GM19239 (cell line): ENCODE measurements at regions not wholly inside any gene's neighbourhood (a gene's known extent, or its start where the extent isn't known, plus 50 kb on each side); places are given as distances from the start of the nearest gene placed in this dataset.
"Not testable (repeated sequence)": the region's sequence is repeated elsewhere in the genome, so short reads cannot be mapped to it uniquely, and the experiment has no call there.

Experiments used
- DNase-seq: peaks from one replicate; pipeline ENCODE4 v3.0.0; 2011; ENCODE audit warnings: low spot score; ENCODE audit not compliant: insufficient read length
- FAIRE-seq: peaks from 2 replicates; lab custom pipeline; 2011; peaks lifted over from hg19 to GRCh38; lab: Jason Lieb, UNC

- DNase-seq (no peak), FAIRE-seq (no peak)
Measured at GRCh38 chr5:93236807-93237421, 344.1 kb downstream of the NR2F1-AS1 start.

DNA sequence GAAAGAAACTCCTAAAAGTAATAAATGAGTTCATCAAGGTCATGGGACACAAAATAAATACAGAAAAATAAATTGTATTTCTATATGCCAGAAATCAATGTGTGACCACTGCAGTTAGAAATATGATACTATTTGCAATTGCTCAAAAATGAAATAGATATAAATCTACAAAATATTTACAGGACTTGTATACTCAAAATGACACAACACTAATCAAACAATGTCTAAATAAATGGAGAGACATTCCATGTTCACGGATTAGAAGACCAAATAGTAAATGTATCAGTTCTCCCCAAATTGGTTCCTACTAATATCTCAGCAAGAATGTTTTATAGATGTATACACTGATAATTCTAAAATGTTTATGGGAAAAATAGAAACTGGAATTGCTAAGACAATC, 345.3 kb downstream of the NR2F1-AS1 start:
- DNase-seq = no peak
- no peak for FAIRE-seq

GRCh38 chr5:93226202-93226735, 354.8 kb downstream of the NR2F1-AS1 start:
- FAIRE-seq = no peak

DNA sequence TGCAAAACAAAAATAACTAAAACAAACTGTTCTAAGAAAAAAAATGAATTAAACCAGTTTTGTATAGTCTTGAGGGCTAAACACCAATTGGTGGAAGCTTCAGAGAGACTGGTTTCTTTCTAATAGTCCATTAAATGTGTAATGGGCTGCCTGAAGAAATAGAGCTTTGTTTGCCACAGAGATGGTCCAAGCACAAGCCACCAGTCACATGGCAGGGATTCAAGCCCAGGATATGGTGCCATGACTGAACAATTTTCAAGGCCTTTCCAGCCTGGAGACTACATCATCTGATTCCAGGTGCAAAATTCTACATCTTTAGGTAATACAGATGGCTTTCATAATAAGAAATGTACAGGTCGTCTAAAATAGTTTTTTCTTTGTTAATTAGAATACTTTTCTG, 355.3 kb downstream of the NR2F1-AS1 start:
- no peak for FAIRE-seq
- DNase-seq = no peak

More at GRCh38 chr5:93226202-93226735, 354.8 kb downstream of the NR2F1-AS1 start:
- DNase-seq = no peak

GRCh38 chr5:93224624-93225023, 356.4 kb downstream of the NR2F1-AS1 start:
- DNase-seq (no peak), FAIRE-seq (no peak)

- DNase-seq = no peak
- no peak for FAIRE-seq
Measured at GRCh38 chr5:93221773-93222172, 359.2 kb downstream of the NR2F1-AS1 start.

DNA sequence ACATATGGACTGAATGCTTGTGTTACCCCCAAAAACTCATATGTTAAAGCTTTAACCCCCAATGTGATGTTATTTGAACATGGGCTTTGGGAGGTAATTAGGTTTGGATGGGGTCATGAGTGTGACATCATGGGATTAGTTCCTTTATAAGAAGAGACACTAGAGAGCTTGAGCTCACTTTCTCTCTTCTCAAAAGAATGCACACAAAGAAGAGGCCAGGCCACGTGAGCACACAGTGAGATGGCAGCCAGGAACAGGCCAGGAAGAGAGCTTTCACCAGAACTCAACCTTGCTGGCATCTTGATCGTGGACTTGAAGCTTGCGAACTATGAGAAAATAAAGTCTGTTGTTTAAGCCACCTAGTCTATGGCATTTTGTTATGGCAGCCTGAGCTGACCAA, 360.6 kb downstream of the NR2F1-AS1 start:
- no peak for FAIRE-seq

DNA sequence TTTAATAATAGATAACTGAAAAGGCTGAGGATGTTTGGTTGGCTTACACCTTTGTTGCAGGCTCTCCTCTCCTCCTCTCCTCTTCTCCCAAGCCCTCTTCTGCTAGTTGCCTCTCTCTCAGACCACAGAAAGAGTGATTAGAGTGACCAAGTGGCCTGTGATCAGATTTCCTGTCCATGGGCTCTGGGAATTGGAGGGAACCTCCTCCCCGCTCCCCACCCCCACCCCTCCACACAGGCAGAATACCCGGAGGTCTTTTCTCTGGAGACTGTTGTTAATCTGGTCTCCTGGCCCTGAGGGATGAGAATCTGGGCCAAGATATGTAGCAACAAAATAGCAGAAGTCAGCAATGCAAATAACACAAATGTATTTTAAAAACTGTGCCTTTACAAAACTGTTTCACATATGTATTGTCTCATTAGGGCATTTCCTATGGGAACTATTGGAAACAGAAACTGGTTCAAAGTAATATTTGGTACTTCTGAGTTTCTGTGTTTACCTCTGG, 361.3 kb downstream of the NR2F1-AS1 start:
- DNase-seq = no peak
- no peak for FAIRE-seq

More for the DNA sequence above, 360.6 kb downstream of the NR2F1-AS1 start:
- no peak for DNase-seq

GRCh38 chr5:93213111-93213794, 367.8 kb downstream of the NR2F1-AS1 start:
- FAIRE-seq, DNase-seq: not testable (repeated sequence)

DNA sequence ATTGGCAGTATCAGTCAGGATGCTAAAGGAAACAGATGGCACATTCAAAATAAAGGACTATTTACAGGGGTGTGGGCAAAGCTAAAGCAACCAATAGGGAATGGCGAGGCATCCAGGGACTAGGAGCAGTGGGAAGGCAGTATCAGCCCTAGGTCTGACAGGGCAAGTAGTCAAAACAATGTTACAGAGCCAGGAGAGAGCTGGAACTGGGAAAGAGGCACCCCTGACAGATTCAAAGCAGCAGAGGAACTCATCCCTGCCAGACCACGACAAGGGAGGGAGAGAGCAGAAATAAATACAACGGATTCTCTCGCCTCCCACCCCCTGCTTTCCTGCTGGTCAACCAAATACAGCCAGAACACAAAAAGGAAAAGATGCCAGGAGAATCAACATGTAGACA, 371.5 kb downstream of the NR2F1-AS1 start:
- DNase-seq = no peak
- no peak for FAIRE-seq

DNA sequence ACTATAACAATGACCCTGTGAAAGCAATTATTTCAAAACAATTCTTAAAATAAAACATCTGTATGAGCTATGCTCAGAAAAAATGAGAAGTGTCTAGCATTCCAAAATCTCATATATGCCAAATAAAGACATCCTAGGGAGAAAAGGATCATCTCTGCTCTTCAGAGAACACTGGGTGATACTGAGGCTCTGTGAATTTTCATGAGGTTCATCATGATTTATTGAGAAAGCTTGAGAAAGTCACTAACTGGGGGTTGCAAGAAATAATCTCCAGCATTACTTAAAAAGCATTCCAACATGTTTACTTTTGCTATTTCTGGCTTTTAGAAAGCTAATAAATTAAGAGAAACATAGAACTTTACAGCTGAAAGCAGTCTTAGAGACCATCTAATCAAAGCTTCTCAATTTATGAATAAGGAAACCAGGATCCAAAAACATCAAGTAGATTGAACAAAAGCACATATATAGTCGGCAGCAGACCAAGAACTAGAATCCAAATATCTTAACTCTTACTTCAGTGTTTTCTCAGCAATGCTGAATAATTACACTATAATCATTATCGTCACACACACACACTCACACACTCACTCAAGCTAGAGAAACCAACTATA, 372.8 kb downstream of the NR2F1-AS1 start:
- DNase-seq (no peak), FAIRE-seq (no peak)

DNA sequence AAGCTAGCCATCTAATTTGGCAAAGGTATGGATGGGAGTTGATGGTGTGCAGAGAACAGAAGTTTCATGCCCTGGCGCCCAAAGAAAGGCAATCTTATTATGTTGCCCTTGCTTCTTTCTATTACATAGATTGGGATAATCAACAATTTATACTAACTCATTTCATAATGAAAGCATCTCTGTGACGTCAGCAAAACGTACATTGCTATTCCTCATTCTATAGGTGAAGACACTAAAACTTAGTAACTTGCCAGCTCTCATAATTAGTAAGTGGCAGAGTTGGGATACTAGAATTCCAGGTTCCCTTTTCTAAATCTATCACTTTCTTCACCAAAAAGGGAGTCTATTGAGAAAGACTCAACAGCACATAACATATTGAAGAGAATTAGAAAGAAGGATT, 374.8 kb downstream of the NR2F1-AS1 start:
- no peak for FAIRE-seq
- no peak for DNase-seq

- no peak for FAIRE-seq
Measured at GRCh38 chr5:93201061-93201460, 380.0 kb downstream of the NR2F1-AS1 start.

DNA sequence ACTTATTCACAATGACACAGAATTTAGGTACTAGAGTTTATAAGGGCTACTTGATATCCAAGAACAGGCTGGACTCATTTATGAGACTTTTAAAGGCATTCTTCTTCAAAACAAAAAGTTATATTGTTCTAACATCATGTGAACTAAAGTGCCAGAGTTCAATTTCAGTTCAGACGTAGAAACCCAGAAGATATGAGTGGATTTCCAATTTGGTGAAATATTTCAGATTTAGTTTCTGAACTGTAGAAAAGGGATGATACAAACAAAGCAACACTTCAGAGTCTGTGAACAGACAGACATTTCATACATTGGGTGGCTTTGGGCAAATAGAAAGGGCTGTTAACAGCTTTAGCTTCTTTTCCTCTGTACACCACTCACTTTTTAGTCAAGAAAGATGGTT, 384.0 kb downstream of the NR2F1-AS1 start:
- DNase-seq = no peak

More at GRCh38 chr5:93201061-93201460, 380.0 kb downstream of the NR2F1-AS1 start:
- DNase-seq = no peak

DNA sequence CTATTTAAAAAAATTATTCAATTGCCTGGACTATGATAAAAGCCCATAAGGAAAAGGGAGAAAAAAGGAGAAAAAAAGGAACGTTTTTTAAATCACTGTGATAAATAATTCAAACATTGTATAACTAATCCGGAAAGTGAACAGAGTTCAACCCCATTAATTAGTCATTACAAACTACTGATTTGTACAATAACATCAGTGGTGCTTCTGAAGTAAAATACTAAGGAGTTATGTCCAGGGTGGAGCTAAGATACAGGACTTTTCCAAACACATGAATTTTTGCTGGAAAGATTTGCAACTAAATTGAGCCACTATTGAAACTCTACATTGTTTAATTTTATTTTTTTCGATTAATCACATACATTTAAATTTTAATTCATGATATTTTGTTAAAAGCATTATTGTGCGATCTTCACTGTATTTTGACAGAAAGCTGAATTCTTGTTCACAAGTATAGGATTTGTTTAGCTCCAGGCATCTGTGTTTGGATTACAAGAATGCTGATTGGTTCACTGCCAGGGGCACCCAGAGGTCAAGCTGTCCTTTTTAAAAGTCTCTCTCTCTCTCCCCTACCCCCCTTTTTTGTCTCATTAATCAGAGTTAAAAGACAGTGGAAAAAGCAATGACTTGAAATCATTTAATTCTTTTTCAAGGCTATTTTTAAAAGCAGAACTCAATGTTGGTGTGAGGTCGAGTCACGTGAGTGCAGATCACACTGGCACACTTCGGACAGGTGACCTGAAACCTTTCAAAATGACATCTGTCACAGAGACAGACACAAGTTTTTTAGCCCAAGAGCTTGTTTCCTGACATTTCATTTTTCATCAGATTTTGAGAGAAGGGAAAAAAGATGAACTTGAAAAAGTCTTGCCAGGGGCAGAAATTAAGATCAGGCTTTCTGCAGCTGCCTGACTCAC, 387.3 kb downstream of the NR2F1-AS1 start:
- FAIRE-seq = no peak
- DNase-seq = no peak

More for the DNA sequence above, 384.0 kb downstream of the NR2F1-AS1 start:
- FAIRE-seq = no peak

DNA sequence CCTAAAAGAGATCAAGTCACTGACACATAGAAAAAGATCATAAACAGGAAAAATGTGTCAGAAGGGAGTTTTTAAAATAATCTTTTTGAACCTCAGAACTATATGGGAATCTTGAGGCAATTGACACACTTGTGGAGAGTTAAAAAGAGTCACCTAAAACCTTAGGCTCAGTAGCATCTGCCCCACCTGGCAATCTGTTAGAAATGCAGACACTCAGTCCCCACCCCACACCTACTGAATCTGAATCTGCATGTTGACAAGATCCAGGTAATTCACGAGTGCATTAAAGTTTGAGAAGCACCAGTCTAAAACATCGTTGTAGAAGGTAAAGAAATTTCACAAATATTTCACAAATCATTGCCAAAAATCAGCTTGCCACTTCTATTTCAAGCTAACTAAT, 388.3 kb downstream of the NR2F1-AS1 start:
- DNase-seq (no peak), FAIRE-seq (no peak)

- DNase-seq (no peak), FAIRE-seq (no peak)
Measured at GRCh38 chr5:93192087-93192486, 388.9 kb downstream of the NR2F1-AS1 start.

DNA sequence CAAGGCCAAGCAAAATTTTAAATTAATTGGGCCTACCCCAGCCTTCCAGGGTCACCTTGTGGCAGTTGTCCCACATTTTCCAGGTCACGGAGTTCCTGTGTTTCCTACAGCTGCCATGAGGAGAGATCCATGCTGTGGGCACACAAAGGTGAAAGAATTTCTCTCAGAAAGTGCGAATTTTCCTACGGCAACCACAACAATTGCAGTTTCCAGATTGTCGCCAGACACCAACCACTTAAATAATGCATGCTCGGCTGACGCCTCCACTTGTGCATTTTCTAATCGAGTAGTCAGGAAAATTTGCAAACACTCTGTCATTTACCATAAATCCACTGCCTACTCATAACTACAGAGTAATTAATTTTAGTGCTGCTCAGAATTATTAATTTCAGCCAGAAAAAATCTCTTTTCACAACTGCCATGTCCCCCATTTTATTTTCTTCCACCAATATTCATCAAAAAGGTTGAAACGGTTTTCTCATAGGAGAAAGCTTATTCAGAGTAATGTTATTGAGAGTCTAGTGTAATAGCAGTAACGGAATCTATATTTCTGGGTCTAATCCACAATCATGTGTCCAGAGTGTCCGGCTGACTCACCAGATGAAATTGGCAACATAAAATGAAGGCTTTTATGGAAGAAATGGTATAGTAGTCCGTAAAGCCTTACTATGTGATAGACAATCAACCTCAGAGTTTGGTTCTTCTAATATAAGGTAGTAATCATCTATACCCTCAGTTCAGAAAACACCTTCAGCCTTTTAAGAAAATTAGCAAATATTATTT, 389.8 kb downstream of the NR2F1-AS1 start:
- DNase-seq = no peak
- FAIRE-seq = no peak

DNA sequence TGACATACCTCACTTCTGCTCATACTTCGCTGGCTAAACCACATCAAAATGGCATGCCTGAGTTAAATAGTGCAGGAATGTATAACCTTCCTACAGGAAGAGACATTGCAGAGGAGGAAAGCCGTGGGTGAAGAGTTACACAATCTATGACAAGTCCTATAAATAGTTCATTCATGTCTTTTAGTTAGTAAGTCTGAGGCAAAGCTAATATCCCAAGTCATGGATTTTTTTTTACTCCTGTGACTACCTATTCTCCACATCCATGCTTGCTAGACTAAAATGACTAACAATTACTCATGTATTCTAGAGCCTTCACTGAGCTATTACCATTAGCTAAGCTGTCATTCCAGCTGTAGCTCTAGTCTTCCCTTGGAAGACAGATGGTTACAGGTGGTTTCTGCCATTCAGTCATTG, 391.3 kb downstream of the NR2F1-AS1 start:
- DNase-seq (no peak), FAIRE-seq (no peak)
